ENCODE measurements at regions not wholly inside any gene's neighbourhood (a gene's known extent, or its start where the extent isn't known, plus 50 kb on each side); places are given as distances from the start of the nearest gene placed in this dataset.

DNA sequence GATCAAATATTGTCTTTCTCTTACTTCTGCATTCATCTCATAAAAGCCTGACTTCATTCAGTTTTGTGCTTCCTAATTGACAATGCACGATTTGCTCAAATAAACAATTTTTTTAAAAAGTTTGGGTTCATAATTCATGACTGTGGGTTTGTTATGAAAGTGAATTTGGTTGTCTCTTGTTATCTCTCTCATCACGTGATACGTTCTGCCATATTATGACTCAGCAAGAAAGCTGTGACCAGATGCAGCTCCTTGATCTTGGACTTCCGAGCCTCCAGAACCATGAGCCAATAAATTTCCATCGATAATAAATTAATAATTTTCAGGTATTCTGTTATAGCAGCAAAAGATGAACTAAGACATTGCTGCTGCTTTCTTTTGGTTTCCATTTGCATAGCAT, 156.5 kb upstream of the LRATD1 start:
- Histone ChIP-seq H2AFZ (ENCODE audit: low read length) (no peak overlapping the region), H3K36me3 (replicated peaks; ENCODE audit: insufficient read depth, low read length) (no peaks in the 10 kb centered on the region), H3K4me1 (ENCODE audit: low read length) (no peaks in the 10 kb centered on the region), H3K4me3 (ENCODE audit: low read length) (no peak overlapping the region), H3K27me3 (replicated peaks; ENCODE audit: insufficient read depth, low read length) (no peaks in the 10 kb centered on the region), H3K9me2 (replicated peaks; ENCODE audit: insufficient read depth, low read length) (no peaks in the 10 kb centered on the region), H3K4me2 (ENCODE audit: low read depth, low read length) (no peak overlapping the region), H3K9ac (ENCODE audit: low read length) (no peak overlapping the region), H3K79me2 (ENCODE audit: low read length) (no peaks in the 10 kb centered on the region), H3F3A (ENCODE audit: insufficient read depth, low read length) (no peaks in the 10 kb centered on the region), H3K9me3 (replicated peaks; ENCODE audit: insufficient read depth, low read length) (no peaks in the 10 kb centered on the region), H4K20me1 (ENCODE audit: insufficient read depth, low read length) (no peaks in the 10 kb centered on the region), H3K27ac (ENCODE audit: low read length) (no peak overlapping the region)
- no peak for DNase-seq
- TF ChIP-seq EZH2 (optimal IDR thresholded peaks at IDR 0.05; ENCODE audit: low read depth, low read length): no peak
- TF ChIP-seq CTCF (IDR thresholded peaks at IDR 0.05; ENCODE audit: low read length): no peak
- no peak for TF ChIP-seq EZH2phosphoT487 (IDR thresholded peaks at IDR 0.05; ENCODE audit: low read length)

- no peak overlapping the region for H3K4me2 ChIP-seq (ENCODE audit: low read depth, low read length)
- DNase-seq: no peak
- no peaks in the 10 kb centered on the region for H3K9me3 ChIP-seq (replicated peaks; ENCODE audit: insufficient read depth, low read length)
- no peaks in the 10 kb centered on the region for H3F3A ChIP-seq (ENCODE audit: insufficient read depth, low read length)
- no peak overlapping the region for H2AFZ ChIP-seq (ENCODE audit: low read length)
- H4K20me1 ChIP-seq (ENCODE audit: insufficient read depth, low read length): no peaks in the 10 kb centered on the region
- TF ChIP-seq CTCF (IDR thresholded peaks at IDR 0.05; ENCODE audit: low read length): no peak
- no peak for TF ChIP-seq EZH2 (optimal IDR thresholded peaks at IDR 0.05; ENCODE audit: low read depth, low read length)
- TF ChIP-seq EZH2phosphoT487 (IDR thresholded peaks at IDR 0.05; ENCODE audit: low read length): no peak
- H3K27ac ChIP-seq (ENCODE audit: low read length): no peak overlapping the region
- H3K4me1 ChIP-seq (ENCODE audit: low read length): no peaks in the 10 kb centered on the region
- no peak overlapping the region for H3K9ac ChIP-seq (ENCODE audit: low read length)
- no peak overlapping the region for H3K4me3 ChIP-seq (ENCODE audit: low read length)
- H3K36me3 ChIP-seq (replicated peaks; ENCODE audit: insufficient read depth, low read length): no peaks in the 10 kb centered on the region
- H3K79me2 ChIP-seq (ENCODE audit: low read length): no peaks in the 10 kb centered on the region
- no peaks in the 10 kb centered on the region for H3K27me3 ChIP-seq (replicated peaks; ENCODE audit: insufficient read depth, low read length)
- H3K9me2 ChIP-seq (replicated peaks; ENCODE audit: insufficient read depth, low read length): no peaks in the 10 kb centered on the region
Observed at GRCh38 chr2:14479486-14479885, 153.0 kb upstream of the LRATD1 start.

- H3K27ac ChIP-seq (ENCODE audit: low read length): no peak overlapping the region
- H3K9ac ChIP-seq (ENCODE audit: low read length): no peak overlapping the region
- H3K4me3 ChIP-seq (ENCODE audit: low read length): no peak overlapping the region
- DNase-seq: no peak
- no peaks in the 10 kb centered on the region for H3K4me1 ChIP-seq (ENCODE audit: low read length)
- TF ChIP-seq CTCF (IDR thresholded peaks at IDR 0.05; ENCODE audit: low read length): no peak
- no peak for TF ChIP-seq EZH2 (optimal IDR thresholded peaks at IDR 0.05; ENCODE audit: low read depth, low read length)
- TF ChIP-seq EZH2phosphoT487 (IDR thresholded peaks at IDR 0.05; ENCODE audit: low read length): no peak
- H3K9me3 ChIP-seq (replicated peaks; ENCODE audit: insufficient read depth, low read length): no peaks in the 10 kb centered on the region
- no peak overlapping the region for H3K4me2 ChIP-seq (ENCODE audit: low read depth, low read length)
- no peaks in the 10 kb centered on the region for H4K20me1 ChIP-seq (ENCODE audit: insufficient read depth, low read length)
- H3F3A ChIP-seq (ENCODE audit: insufficient read depth, low read length): no peaks in the 10 kb centered on the region
- H3K36me3 ChIP-seq (replicated peaks; ENCODE audit: insufficient read depth, low read length): no peaks in the 10 kb centered on the region
- H3K79me2 ChIP-seq (ENCODE audit: low read length): no peaks in the 10 kb centered on the region
- no peak overlapping the region for H2AFZ ChIP-seq (ENCODE audit: low read length)
- H3K9me2 ChIP-seq (replicated peaks; ENCODE audit: insufficient read depth, low read length): no peaks in the 10 kb centered on the region
- H3K27me3 ChIP-seq (replicated peaks; ENCODE audit: insufficient read depth, low read length): no peaks in the 10 kb centered on the region
Observed at GRCh38 chr2:14480120-14480519, 152.4 kb upstream of the LRATD1 start.
